ENCODE measurements at regions not wholly inside any gene's neighbourhood (a gene's known extent, or its start where the extent isn't known, plus 50 kb on each side); places are given as distances from the start of the nearest gene placed in this dataset.

DNA sequence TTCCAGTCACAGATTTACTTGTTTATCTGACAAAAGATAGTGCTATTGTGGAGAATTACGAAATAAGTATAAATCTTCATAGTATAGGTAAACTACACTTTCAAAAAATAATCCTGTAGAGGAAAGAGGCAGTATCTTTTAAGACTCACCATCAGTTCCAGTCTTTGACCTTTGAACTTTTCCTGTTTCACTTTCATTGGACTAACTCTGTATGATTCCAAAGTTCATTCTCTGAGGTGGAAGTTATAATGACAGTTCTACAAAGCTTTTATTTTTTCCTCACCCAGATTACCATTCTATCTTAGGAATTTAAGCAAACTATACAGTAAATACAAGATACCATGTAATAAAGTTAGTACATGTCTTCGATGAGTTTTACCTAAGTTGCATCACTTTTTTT lies 901.3 kb upstream of the SEMA6A start:
- H3K27me3 ChIP-seq (replicated peaks; ENCODE audit: control insufficient read depth, insufficient read depth, low read length): no peaks in the 10 kb centered on the region
- H3K4me3 ChIP-seq (replicated peaks; ENCODE audit: low read depth, low read length): no peak overlapping the region
- DNase-seq (ENCODE audit: extremely low read depth, insufficient read length): no peak
- H3K36me3 ChIP-seq (ENCODE audit: control insufficient read depth, insufficient read depth, low read length): no peaks in the 10 kb centered on the region
- TF ChIP-seq, protein P1, sequence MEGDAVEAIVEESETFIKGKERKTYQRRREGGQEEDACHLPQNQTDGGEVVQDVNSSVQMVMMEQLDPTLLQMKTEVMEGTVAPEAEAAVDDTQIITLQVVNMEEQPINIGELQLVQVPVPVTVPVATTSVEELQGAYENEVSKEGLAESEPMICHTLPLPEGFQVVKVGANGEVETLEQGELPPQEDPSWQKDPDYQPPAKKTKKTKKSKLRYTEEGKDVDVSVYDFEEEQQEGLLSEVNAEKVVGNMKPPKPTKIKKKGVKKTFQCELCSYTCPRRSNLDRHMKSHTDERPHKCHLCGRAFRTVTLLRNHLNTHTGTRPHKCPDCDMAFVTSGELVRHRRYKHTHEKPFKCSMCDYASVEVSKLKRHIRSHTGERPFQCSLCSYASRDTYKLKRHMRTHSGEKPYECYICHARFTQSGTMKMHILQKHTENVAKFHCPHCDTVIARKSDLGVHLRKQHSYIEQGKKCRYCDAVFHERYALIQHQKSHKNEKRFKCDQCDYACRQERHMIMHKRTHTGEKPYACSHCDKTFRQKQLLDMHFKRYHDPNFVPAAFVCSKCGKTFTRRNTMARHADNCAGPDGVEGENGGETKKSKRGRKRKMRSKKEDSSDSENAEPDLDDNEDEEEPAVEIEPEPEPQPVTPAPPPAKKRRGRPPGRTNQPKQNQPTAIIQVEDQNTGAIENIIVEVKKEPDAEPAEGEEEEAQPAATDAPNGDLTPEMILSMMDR (IDR thresholded peaks at IDR 0.05; ENCODE audit: insufficient read depth, low read length, poor library complexity, severe bottlenecking): no peak

DNA sequence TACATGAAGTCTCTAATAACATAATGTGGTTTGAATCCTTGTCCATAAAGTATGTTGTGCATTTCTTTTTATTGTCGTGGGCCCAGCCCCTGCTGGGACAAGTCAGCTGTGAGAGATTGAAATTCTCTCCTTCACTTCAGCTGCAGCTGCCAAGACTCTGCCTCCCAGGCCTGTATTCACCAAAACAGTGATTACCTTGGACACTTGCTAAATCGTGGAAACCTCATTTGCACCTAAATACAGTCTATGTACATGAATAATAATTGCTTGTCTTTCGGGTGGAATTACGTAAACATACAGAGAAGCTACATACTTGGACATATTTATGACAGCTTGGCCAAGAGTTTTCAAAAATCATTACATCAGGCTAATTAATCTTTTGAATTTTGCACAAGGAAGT lies 898.5 kb upstream of the SEMA6A start:
- H3K36me3 ChIP-seq (ENCODE audit: control insufficient read depth, insufficient read depth, low read length): no peaks in the 10 kb centered on the region
- DNase-seq (ENCODE audit: extremely low read depth, insufficient read length): no peak
- H3K4me3 ChIP-seq (replicated peaks; ENCODE audit: low read depth, low read length): no peak overlapping the region
- TF ChIP-seq, protein P1 (IDR thresholded peaks at IDR 0.05; ENCODE audit: insufficient read depth, low read length, poor library complexity, severe bottlenecking): no peak
- H3K27me3 ChIP-seq (replicated peaks; ENCODE audit: control insufficient read depth, insufficient read depth, low read length): no peaks in the 10 kb centered on the region

DNA sequence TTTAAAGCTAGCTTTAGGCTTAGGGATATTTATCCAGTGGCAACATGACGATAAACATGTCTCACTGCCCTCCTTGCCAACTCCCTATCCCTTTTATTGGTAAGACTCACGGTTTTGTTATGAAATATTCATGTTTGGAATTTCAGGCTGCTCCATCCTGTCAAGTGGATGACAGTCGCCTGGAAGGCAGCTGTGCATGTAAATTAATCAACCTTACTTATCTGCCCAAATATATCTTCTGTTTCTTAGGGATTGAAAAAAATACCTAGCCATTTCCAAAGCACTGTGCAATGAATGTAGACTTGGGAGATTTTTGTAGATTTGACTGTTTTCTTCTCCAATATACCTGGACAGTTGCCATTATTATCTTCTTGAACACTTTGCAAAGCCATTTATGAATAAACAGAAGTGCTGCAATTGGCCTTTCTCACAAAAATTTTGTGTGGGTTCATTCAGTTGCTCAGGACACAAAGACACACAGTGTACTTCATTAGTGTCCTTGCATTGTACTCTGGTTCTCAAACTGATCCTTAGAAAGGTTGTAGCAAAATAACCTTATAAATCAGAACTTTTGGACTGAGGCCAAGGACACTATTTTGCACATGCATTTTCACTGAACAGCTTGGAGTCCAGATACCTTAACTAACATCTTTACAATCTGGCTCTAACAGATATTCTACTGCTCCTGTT lies 889.4 kb upstream of the SEMA6A start:
- TF ChIP-seq, protein P1 (IDR thresholded peaks at IDR 0.05; ENCODE audit: insufficient read depth, low read length, poor library complexity, severe bottlenecking): no peak
- DNase-seq (ENCODE audit: extremely low read depth, insufficient read length): no peak
- Histone ChIP-seq H3K4me3 (replicated peaks; ENCODE audit: low read depth, low read length) (no peak overlapping the region), H3K27me3 (replicated peaks; ENCODE audit: control insufficient read depth, insufficient read depth, low read length) (no peaks in the 10 kb centered on the region), H3K36me3 (ENCODE audit: control insufficient read depth, insufficient read depth, low read length) (no peaks in the 10 kb centered on the region)

DNA sequence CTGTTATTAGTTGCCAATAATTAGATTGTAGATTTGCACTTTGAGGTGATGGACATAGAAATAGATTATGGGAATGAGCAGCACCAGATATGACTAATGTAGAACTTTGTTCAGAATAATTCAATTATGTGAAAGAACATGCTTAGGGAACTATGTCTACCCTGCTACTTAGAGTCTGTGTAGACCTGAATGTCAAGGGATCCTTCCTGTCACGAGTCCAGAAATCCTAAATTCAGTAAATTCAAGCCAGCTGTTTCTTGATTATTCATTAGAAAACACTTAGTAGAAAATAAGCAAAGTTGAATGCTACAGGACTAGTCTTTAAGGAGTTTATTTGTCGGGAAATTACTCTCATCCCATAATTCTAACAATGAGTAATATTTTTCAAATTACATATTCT lies 887.3 kb upstream of the SEMA6A start:
- no peaks in the 10 kb centered on the region for H3K36me3 ChIP-seq (ENCODE audit: control insufficient read depth, insufficient read depth, low read length)
- TF ChIP-seq, protein P1 (IDR thresholded peaks at IDR 0.05; ENCODE audit: insufficient read depth, low read length, poor library complexity, severe bottlenecking): no peak
- no peak overlapping the region for H3K4me3 ChIP-seq (replicated peaks; ENCODE audit: low read depth, low read length)
- DNase-seq (ENCODE audit: extremely low read depth, insufficient read length): no peak
- H3K27me3 ChIP-seq (replicated peaks; ENCODE audit: control insufficient read depth, insufficient read depth, low read length): no peaks in the 10 kb centered on the region

DNA sequence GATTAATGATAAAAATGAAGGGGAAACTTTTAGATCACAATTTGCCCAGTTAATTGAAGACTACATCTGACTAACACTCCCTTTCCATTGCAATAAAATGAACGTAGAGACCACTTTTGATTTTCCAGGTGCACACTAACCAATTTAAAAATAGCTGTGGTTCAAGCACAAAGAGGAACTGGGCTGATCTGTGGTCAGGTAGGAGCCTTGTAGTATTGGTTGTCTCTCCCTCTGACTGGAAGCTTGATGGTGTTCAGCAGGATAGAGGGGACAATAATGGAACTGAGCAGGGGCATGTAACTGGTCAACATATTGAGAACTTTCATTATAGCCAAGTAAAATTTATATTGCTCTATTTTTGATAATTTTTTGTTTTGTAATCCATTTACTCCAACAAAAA lies 886.8 kb upstream of the SEMA6A start:
- Histone ChIP-seq H3K4me3 (replicated peaks; ENCODE audit: low read depth, low read length) (no peak overlapping the region), H3K27me3 (replicated peaks; ENCODE audit: control insufficient read depth, insufficient read depth, low read length) (no peaks in the 10 kb centered on the region), H3K36me3 (ENCODE audit: control insufficient read depth, insufficient read depth, low read length) (no peaks in the 10 kb centered on the region)
- TF ChIP-seq, protein P1 (IDR thresholded peaks at IDR 0.05; ENCODE audit: insufficient read depth, low read length, poor library complexity, severe bottlenecking): no peak
- DNase-seq (ENCODE audit: extremely low read depth, insufficient read length): no peak

DNA sequence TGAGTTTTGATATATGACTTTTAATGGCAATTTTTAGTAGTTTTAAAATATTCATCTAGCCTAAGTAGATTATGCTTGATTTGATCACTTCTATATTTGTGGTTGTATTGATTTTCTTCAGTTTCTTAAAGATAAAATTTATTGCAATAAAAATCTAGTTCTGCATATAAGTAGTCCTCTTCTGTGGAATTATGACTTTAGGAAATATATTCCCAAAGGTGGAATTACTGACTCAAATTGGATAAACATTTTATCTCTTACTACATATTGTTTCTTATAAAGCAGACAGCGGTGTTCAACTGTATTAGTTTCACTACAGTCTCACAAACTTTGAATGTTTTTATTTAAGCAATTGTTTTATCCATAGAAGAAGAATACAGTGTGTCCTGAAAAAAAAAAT lies 883.0 kb upstream of the SEMA6A start:
- DNase-seq (ENCODE audit: extremely low read depth, insufficient read length): no peak
- TF ChIP-seq, protein P1 (IDR thresholded peaks at IDR 0.05; ENCODE audit: insufficient read depth, low read length, poor library complexity, severe bottlenecking): no peak
- no peak overlapping the region for H3K4me3 ChIP-seq (replicated peaks; ENCODE audit: low read depth, low read length)
- no peaks in the 10 kb centered on the region for H3K36me3 ChIP-seq (ENCODE audit: control insufficient read depth, insufficient read depth, low read length)
- no peaks in the 10 kb centered on the region for H3K27me3 ChIP-seq (replicated peaks; ENCODE audit: control insufficient read depth, insufficient read depth, low read length)

Data from GM06990 (cell line).